GM21825 (cell line): ENCODE measurements at regions not wholly inside any gene's neighbourhood (a gene's known extent, or its start where the extent isn't known, plus 50 kb on each side); places are given as distances from the start of the nearest gene placed in this dataset.
"Not testable (repeated sequence)": the region's sequence is repeated elsewhere in the genome, so short reads cannot be mapped to it uniquely, and the experiment has no call there.

Source experiments
- ATAC-seq: cut with Tn5 transposase; IDR thresholded peaks from one replicate; pipeline ENCODE4 v1.9.1; 2021; ENCODE audit warnings: mild to moderate bottlenecking, moderate library complexity; ENCODE audit not compliant: unreplicated experiment

DNA sequence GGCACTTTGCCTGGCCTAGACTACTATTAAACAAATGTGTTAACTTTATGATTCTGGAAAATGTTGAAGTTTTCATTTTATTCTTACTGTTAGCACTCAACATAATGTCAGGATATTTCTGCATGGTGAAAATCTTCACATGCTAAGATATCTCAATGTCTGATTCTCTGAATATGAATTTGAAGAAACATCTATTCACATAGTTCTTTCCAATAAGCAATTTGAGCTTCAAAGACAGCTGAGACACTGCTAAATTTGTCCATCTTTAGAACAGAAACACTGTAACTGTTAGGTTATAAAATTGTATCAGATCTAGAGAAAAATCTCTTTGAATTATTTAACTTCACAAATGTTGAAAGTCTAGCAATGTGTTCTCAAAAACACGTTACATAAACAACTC is 970.2 kb downstream of the PLOD2 start:
- ATAC-seq, result no peak

DNA sequence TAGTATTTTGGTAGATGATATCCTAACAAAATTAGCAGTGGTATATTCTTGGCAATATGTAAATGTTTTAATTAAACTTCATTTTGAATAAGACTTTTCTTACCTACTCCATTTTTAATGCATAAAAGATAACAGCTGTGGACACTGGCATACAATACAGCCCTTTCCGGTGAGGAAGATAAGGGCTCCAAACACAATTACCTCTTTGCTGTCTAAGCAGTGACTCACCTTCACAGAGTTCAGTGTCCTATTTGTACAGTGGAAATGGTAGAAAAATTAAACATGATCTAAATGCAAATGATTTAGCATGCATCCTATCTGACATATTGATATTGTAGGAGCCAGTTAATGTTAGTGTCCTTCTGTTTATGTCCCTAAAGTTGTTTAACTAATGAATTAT is 969.4 kb downstream of the PLOD2 start:
- ATAC-seq, result no peak

DNA sequence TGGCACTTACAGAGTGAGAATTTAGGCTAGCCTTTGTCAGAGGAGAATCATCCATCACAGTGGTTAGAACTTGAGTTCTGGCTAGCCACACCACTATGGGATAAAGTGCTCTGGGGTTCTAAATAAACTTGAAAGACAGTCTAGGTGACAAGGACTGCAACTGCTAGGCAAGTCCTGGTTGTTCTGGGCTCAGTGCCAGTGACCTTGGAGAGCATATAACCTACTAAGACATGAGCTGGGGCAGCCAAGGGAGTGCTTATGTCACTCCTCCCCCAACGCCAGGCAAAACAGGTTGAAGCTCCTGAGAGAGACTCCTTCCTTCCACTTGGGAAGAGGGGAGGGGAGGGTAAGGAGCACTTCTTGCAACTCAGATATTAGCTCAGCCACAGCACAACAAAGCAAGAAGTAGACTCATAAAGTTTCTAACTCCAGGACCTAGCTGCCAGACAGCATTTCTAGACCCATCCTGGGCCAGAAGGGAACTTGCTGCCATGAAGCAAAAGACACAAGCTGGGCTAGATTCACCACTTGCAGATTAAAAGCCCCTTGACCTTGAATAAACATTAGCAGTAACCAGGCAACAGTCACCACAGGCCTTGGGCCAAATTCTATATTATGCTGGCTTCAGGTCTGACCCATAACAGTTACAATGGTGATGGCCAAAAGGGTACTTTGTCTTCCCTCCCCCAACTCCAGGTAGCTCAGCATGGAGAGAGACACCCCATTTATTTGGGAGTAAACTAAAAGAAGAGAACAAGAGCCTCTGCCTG is 963.7 kb downstream of the PLOD2 start:
- ATAC-seq, result no peak

DNA sequence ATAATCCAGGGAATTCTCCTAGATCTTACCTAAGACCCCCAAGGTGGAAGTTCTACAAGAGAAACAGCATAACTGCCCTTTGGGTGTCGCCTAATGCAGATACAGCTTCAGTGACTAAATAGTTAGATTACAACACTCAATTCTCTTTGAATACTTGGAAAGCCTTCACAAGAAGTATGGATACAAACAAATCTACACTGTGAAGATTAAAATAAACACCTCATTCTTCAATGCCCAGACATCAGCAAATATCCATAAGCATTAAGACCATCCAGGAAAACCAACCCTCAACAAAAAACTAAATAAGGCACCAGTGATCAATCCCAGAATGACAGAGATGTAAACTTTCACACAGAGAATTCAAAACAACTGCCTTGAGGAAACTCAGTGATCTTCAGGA is 963.2 kb downstream of the PLOD2 start:
- no peak for ATAC-seq

DNA sequence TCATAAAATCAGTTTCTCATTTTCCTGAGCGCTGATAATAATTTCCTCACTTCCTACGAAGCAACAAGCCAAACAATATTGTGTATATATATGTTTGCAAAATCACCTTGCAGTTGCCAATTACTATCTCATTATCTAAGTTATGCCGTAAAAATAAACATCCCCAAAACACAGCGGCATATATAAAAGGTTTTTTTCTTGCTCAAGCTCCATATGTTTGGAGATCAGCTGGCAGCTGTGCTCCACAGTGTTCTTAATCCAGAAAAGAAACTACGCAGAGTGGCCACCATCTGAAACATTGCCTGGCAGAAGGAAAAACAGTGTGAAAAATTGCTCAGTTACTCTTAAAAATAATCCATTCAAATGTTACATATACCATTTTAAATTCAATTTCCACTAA is 951.4 kb downstream of the PLOD2 start:
- ATAC-seq, result no peak

DNA sequence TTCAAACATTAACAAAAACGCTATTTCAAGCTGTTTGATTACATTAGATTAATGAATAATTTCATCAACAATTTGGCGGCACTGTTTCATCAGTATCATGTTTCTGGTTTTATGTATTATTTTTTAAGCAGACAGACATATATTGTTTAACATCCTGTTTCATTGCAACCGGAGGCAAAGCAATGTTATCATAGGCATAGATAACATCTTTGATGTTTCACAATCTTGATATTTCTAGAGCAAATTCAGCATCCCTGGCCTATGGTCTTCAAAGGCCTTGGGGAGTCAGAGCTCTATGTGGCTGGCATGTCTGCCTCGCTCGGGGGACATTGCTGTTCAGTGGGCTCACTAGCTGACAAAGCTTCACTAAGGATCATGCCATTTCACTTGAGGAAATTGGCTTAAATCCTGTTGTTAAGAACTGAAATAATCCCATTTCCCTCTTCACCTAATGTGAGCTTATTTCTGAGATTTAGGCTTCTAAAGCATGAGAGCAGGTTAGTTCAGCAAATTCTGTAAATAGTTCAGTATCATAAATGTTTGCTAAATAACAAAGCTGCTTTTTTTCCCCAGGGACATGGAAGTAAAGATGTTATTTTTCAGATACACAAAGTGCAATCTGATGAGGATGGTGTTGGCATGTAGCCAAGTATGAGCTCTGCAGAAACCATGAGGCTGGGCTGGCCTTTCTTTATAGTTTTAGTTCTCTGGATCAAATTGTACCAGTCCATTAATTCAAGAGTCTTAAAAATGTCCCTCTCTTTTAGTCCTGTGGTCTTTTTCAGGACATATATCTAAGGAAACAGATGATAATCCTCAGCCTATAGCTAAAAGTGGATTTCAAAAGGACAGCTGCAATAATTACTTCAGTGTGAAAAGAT is 941.4 kb downstream of the PLOD2 start:
- ATAC-seq, result no peak

DNA sequence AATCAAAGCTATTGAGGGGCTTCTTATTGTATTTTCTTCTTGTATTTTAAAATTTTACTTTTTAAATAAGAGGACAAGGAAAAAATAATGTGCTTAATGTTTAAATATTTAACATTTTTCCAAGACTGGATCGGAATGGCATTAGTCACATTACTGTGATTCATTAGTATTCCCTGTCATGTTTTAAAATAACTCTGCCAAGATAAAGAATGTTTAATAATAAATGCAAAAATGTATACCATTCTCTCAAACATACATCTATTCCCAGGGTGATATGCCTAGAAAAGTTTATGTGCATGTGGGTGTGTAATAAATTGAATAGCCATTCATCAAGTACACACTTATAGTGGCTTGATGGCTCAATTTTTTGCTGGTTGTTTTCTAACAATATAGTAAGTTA is 936.1 kb downstream of the PLOD2 start:
- no peak for ATAC-seq

DNA sequence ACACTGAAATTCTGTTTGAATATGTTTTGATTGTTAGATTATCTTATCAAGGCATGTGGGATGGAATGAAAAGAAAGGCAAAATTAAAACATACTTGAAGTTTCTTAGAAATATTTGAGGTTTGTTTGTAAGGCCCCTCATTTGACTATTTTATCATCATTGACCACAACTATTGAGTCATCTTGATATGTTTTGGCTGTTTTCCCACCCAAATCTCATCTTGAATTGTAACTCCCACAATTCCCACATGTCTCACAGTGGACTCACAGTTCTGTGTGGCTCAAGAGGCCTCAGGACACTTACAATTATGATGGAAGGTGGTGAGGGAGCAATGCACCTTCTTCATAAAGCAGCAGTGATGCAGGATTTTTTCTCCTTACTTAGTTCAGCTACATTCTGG is 917.1 kb downstream of the PLOD2 start:
- ATAC-seq, result no peak

DNA sequence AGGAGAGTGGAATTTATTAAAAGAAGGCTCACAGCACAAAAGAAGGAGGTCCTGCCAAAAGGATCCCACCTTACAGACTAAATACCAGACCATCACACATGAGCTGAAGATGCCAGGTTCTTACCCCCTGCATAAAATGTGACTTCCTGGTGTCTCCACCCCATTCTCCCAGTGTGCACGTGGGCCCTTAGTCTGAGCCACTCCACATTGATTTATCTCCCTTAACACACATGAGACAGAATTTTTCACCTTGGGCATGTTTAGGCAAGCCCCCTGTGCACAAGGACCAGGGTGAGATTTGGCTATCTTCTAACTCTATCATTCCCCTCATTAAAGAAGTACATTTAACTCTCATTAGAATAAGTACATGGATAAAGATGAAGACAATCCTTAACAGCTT is 916.7 kb downstream of the PLOD2 start:
- no peak for ATAC-seq

DNA sequence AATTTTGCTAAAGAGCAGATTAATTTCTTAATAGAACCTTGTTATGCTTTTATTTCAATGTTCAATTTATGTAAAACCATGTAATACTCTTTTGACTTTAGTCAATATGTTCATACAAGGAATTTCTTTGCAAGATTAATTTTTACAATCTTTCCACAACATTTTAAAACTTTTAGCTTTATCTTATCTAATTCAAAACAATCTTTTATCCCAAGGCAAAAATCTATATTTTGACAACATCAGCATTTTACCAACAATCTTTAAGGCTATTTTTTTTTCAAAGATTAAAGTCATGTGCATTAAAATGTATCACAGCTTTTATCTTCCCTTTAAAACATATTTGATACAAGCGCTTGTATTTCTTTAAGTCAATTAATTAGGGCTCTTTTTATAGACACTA is 914.7 kb downstream of the PLOD2 start:
- ATAC-seq, result no peak

DNA sequence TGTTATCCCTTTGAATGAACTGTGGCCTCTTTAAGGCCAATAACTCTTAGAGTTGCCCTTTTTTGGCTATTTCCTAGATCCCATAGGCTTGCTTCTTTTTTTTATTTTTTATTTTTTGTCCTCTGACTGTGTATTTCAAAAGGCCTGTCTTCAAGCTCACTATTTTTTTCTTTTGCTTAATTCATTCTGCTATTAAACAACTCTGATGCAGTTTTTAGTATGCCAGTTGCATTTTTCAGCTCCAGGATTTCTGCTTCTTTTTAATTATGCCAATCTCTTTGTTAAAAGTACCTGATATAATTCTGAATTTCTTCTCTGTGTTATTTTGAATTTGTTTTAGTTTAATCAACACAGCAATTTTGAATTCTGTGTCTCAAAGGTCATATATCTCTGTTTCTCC is 912.1 kb downstream of the PLOD2 start:
- no peak for ATAC-seq

DNA sequence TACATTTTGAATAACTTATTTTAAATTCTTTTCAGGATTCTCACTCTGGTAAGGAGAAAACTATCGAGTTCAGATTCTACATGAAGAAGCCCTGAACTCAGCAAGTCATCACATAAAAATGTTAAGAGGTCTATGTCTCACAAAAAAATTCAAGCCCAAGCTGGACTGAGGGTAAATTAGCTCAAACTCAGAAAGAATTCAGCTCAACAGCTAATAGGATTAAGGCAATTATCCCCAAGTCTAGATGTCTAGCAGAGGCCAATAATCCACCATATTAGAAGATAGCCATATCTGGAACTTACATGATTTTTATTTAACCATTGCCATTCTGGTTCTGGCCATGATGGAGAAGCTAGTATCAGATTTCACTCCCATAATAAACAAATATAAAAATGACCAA is 909.7 kb downstream of the PLOD2 start:
- no peak for ATAC-seq

DNA sequence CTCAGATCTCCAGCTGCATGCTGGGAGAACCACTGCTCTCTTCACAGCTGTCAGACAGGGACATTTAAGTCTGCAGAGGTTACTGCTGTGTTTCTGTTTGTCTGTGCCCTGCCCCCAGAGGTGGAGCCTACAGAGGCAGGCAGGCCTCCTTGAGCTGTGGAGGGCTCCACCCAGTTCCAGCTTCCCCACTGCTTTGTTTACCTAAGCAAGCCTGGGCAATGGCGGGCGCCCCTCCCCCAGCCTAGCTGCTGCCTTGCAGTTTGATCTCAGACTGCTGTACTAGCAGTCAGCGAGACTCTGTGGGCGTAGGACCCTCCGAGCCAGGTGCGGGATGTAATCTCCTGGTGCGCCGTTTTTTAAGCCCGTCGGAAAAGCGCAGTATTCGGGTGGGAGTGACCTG is 903.0 kb downstream of the PLOD2 start:
- not testable (repeated sequence) for ATAC-seq

DNA sequence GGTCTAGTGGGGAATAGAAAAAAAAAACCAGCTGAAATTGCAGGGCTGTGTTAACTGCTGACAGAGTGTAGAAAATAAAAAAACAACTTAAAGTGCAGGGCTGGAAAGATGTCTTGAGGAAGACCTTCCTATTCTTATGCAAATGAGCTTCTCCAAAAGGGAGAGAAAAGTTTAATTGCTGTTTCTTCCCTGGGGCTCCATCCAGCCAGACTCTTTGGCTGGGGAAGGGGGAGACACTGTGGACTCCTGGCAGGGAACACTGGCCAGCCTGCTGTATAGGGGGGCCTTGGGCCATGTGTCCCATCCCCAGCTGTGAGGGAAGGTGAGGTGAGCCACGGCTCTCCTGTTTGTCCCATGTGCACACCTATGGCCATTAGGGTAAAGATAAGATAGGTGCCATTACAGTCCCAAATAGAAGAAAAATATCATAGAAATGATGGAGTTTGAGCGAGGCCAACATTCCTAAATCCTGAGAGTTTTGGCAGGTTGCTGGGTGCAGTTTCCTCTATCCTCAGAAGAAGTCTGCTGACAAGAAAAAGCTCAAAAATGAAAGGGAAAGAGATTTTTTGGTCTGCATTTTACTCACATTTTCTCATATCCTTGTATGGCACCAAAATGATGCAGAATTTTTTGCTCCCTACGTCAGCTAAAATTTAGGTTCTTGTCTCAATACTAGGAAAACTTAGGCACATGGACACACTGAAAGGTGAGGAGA is 901.7 kb downstream of the PLOD2 start:
- ATAC-seq, result no peak

DNA sequence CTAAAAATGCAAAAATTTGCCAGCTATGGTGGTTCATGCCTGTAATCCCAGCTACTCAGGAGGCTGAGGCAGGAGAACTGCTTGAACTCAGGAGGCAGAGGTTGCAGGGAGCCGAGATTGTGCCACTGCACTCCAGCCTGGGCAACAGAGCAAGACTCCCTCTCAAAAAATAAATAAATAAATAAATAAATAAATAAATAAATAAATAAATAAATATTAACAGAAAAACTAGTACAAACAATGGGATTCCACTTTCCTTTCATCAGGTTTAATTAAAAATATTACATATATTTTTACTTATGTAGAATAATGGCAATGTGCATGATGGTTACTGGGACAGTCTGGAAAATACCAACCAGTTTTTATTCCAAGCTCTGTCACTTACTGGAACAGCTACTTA is 897.5 kb downstream of the PLOD2 start:
- not testable (repeated sequence) for ATAC-seq

DNA sequence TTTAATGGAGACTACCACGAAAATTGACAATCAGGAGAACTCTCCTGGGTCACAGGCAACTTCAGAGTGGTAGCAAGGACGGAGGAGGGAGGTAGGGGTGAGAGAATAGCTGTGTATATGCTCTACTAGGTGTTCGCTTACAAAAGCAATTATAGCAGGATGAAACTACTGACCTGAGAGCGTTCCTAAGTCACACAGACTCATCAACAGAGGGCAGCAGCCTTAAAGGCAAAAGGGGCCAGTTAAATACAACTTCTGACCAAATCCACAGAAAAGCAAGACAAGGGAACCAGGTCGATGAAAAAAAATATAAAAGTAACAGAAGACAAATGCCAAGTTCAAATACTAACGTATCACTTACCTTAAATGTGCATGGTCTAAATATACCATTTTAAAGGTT is 894.6 kb downstream of the PLOD2 start:
- no peak for ATAC-seq

DNA sequence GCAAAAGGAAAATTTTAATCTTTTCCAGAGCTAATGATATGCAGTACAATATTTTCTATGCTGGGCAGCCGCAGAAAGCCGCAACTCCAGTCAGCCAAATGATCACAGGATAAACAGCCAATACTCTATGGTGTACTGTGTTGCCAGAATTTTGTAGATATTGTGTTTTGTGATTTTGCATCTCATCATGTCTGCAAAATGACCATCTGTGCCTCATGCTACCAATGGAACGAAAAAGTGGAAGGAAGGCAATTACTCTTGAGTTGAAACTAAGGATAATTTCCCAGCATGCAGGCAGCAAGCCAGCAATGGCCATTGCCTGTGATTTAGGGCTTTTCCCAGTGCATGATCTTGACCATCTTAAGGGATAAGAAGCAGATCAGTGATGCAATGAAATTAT is 891.9 kb downstream of the PLOD2 start:
- ATAC-seq, result no peak

DNA sequence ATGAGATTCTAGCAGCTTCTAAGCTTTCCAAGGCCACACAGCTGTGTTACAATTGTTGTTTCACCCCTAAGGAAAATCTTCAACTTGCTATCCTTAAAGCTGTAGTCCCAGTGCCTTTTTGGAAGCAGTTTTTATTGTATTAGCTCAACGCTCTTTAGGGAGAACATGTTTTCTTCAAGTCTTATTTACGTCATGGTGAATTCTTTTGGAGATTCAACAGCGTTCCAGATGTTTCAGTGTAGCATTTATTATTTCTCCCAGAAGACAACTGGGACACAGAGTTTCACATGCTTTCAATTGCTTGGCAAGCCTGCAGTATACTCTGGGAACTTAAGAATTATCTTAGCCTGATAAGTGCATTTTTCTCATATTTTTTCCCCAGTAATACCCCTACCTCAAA is 888.3 kb downstream of the PLOD2 start:
- ATAC-seq, result no peak

DNA sequence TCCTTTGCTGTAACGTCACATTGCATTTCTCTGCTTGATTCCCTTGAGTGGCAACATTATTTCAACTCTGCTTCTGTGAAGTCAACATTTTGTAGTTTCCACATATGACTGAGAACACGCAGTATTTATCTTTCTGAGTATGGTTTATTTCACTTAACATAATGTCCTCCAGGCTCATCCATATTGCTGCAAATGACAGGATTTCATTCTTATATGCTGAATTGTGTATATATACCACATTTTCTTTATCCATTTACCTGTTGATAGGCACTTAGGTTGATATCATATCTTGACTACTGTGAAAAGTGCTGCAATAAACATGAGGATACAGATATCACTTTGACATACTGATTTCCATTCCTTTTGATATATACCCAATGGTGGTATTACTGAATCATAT is 878.5 kb downstream of the PLOD2 start:
- no peak for ATAC-seq

DNA sequence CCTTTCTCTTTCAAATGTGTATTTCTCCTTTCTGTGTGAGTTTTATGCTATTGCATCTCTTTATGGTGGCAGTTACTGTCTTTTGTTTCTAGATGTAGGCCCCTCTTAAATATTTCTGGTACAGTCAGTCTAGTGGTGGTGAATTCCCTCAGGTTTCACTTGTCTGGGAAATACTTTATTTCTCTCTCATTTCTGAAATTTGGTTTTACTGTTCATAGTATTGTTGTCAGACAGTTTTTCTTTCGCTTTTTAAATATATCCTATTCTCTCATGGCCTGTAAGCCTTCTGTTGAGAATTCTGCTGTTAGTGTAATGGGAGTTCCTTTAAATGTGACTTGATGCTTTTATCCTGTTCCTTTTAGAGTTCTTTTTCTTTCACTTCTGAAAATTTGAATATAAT is 874.0 kb downstream of the PLOD2 start:
- ATAC-seq, result no peak

DNA sequence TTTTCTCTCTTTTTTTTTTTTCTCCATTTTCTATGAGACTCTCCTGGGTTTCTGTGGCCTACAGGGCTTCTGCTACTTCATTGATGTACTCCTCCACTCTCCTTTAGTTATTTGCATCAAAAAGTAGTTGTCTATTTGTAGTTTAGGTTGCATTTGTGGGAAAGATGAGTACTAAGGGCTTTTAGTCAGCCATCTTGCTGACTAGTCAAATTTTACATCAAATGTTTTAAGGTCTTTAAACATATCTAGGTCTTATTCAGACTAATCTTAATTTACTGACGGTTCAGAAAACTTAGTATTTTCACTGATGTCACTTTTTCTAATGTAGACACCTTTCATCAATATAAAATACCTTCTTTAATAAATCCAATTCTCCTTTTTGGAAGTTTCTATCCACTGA is 871.0 kb downstream of the PLOD2 start:
- no peak for ATAC-seq

DNA sequence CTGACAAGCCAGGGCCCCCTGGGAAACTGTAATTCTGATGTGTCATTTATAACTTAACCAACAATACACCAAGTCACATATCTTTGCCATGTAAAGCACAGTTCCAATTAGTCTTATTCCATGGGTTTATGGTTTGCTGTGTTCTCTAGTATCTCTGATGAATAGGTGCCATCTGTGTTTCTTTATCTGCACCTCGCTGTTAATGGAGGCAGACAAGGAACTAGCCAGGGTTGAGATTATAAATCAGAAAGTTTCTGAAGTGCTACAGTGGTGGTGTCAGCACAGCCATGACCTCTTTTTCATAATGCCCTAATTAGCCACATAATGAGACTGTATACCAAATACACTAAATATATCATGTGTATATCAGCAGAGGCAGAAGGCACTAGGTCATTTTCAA is 866.4 kb downstream of the PLOD2 start:
- ATAC-seq, result no peak
